ENCODE measurements at regions not wholly inside any gene's neighbourhood (a gene's known extent, or its start where the extent isn't known, plus 50 kb on each side); places are given as distances from the start of the nearest gene placed in this dataset.

- DNase-seq (ENCODE audit: low spot score in 2 of 2) (no peak), ATAC-seq (ENCODE audit: low read depth) (no peak)
- Mint-ChIP-seq H3K9me3 (peaks cover 15% of the 10 kb centered on the region), H3K36me3 (peaks cover 4% of the 10 kb centered on the region), H3K27ac (no peak overlapping the region), H3K4me1 (peaks cover 4% of the 10 kb centered on the region), H3K4me3 (no peak overlapping the region), H3K27me3 (peaks cover 23% of the 10 kb centered on the region)
Observed at GRCh38 chr2:240227538-240228428, 87.3 kb upstream of the OTOS start.

- no peak for DNase-seq (ENCODE audit: low spot score in 2 of 2)
- peaks cover 4% of the 10 kb centered on the region for H3K36me3 Mint-ChIP-seq
- H3K9me3 Mint-ChIP-seq = peaks cover 15% of the 10 kb centered on the region
- no peak for ATAC-seq (ENCODE audit: low read depth)
- H3K4me1 Mint-ChIP-seq = peaks cover 4% of the 10 kb centered on the region
- H3K27me3 Mint-ChIP-seq = peaks cover 23% of the 10 kb centered on the region
- no peak overlapping the region for H3K27ac Mint-ChIP-seq
- no peak overlapping the region for H3K4me3 Mint-ChIP-seq
Observed at GRCh38 chr2:240229005-240229404, 88.5 kb upstream of the OTOS start.

- Mint-ChIP-seq H3K9me3 (peaks cover 15% of the 10 kb centered on the region), H3K36me3 (peaks cover 4% of the 10 kb centered on the region), H3K27me3 (peaks cover 23% of the 10 kb centered on the region), H3K27ac (no peak overlapping the region), H3K4me1 (peaks cover 4% of the 10 kb centered on the region), H3K4me3 (no peak overlapping the region)
- DNase-seq (ENCODE audit: low spot score in 2 of 2) = no peak
- no peak for ATAC-seq (ENCODE audit: low read depth)
Observed at GRCh38 chr2:240229603-240230235, 89.3 kb upstream of the OTOS start.

- Mint-ChIP-seq H3K36me3 (peaks cover 4% of the 10 kb centered on the region), H3K4me3 (no peak overlapping the region), H3K27ac (no peak overlapping the region), H3K27me3 (peaks cover 21% of the 10 kb centered on the region), H3K4me1 (peaks cover 4% of the 10 kb centered on the region), H3K9me3 (peaks cover 15% of the 10 kb centered on the region)
- no peak for DNase-seq (ENCODE audit: low spot score in 2 of 2)
- ATAC-seq (ENCODE audit: low read depth) = no peak
Observed at GRCh38 chr2:240230291-240230931, 90.0 kb upstream of the OTOS start.

- no peak overlapping the region for H3K27ac Mint-ChIP-seq
- no peak for DNase-seq (ENCODE audit: low spot score in 2 of 2)
- H3K27me3 Mint-ChIP-seq = peaks cover 14% of the 10 kb centered on the region
- no peak overlapping the region for H3K4me3 Mint-ChIP-seq
- peaks cover 4% of the 10 kb centered on the region for H3K4me1 Mint-ChIP-seq
- peaks cover 4% of the 10 kb centered on the region for H3K36me3 Mint-ChIP-seq
- peaks cover 15% of the 10 kb centered on the region for H3K9me3 Mint-ChIP-seq
- ATAC-seq (ENCODE audit: low read depth) = no peak
Observed at GRCh38 chr2:240231838-240232244, 91.4 kb upstream of the OTOS start.

- ATAC-seq (ENCODE audit: low read depth) = no peak
Observed at GRCh38 chr2:240232264-240232915, 91.9 kb upstream of the OTOS start.

GRCh38 chr2:240232961-240233884 is 92.8 kb upstream of the OTOS start:
- Mint-ChIP-seq H3K27ac (no peak overlapping the region), H3K27me3 (peaks cover 15% of the 10 kb centered on the region), H3K36me3 (peaks cover 4% of the 10 kb centered on the region), H3K4me1 (peaks cover 4% of the 10 kb centered on the region), H3K9me3 (peaks cover 15% of the 10 kb centered on the region), H3K4me3 (no peak overlapping the region)
- peak; percentile 58 for ATAC-seq (ENCODE audit: low read depth)
- no peak for DNase-seq (ENCODE audit: low spot score in 2 of 2)

More at GRCh38 chr2:240232264-240232915, 91.9 kb upstream of the OTOS start:
- Mint-ChIP-seq H3K9me3 (peaks cover 15% of the 10 kb centered on the region), H3K4me1 (peaks cover 4% of the 10 kb centered on the region), H3K4me3 (no peak overlapping the region), H3K27me3 (peaks cover 14% of the 10 kb centered on the region), H3K36me3 (peaks cover 4% of the 10 kb centered on the region), H3K27ac (no peak overlapping the region)
- DNase-seq (ENCODE audit: low spot score in 2 of 2) = no peak

GRCh38 chr2:240233885-240234502 is 93.5 kb upstream of the OTOS start:
- no peak overlapping the region for H3K27ac Mint-ChIP-seq
- ATAC-seq (ENCODE audit: low read depth) (no peak), DNase-seq (ENCODE audit: low spot score in 2 of 2) (no peak)

GRCh38 chr2:240234503-240234951 is 94.1 kb upstream of the OTOS start:
- DNase-seq (ENCODE audit: low spot score in 2 of 2) = no peak
- Mint-ChIP-seq H3K27ac (no peak overlapping the region), H3K9me3 (peaks cover 10% of the 10 kb centered on the region), H3K27me3 (peaks cover 20% of the 10 kb centered on the region), H3K4me1 (peaks cover 4% of the 10 kb centered on the region), H3K4me3 (no peak overlapping the region), H3K36me3 (peaks cover 4% of the 10 kb centered on the region)
- ATAC-seq (ENCODE audit: low read depth) = no peak

More at GRCh38 chr2:240233885-240234502, 93.5 kb upstream of the OTOS start:
- no peak overlapping the region for H3K4me3 Mint-ChIP-seq
- peaks cover 4% of the 10 kb centered on the region for H3K4me1 Mint-ChIP-seq
- peaks cover 12% of the 10 kb centered on the region for H3K9me3 Mint-ChIP-seq
- H3K27me3 Mint-ChIP-seq = peaks cover 15% of the 10 kb centered on the region
- peaks cover 4% of the 10 kb centered on the region for H3K36me3 Mint-ChIP-seq

- Mint-ChIP-seq H3K27me3 (peaks cover 14% of the 10 kb centered on the region), H3K27ac (no peak overlapping the region), H3K4me1 (peaks cover under 1% of the 10 kb centered on the region), H3K4me3 (no peak overlapping the region), H3K9me3 (peaks cover 3% of the 10 kb centered on the region), H3K36me3 (no peaks in the 10 kb centered on the region)
- DNase-seq (ENCODE audit: low spot score in 2 of 2) (no peak), ATAC-seq (ENCODE audit: low read depth) (no peak)
Observed at GRCh38 chr2:240235149-240235803, 94.8 kb upstream of the OTOS start.

GRCh38 chr2:240235811-240236210 is 95.4 kb upstream of the OTOS start:
- H3K27me3 Mint-ChIP-seq = peaks cover 12% of the 10 kb centered on the region
- no peak for DNase-seq (ENCODE audit: low spot score in 2 of 2)
- H3K27ac Mint-ChIP-seq = no peak overlapping the region
- ATAC-seq (ENCODE audit: low read depth) = no peak
- peaks cover 3% of the 10 kb centered on the region for H3K9me3 Mint-ChIP-seq
- H3K36me3 Mint-ChIP-seq = no peaks in the 10 kb centered on the region
- no peak overlapping the region for H3K4me3 Mint-ChIP-seq
- H3K4me1 Mint-ChIP-seq = no peaks in the 10 kb centered on the region

Measured in memory B cell (primary cell).